Inflammatory macrophage treated with lipopolysaccharide for 4 hours (primary cell): ENCODE measurements at regions not wholly inside any gene's neighbourhood (a gene's known extent, or its start where the extent isn't known, plus 50 kb on each side); places are given as distances from the start of the nearest gene placed in this dataset.

ENCODE experiments used
- DNase-seq: peaks from one replicate; pipeline ENCODE4 v3.0.0-alpha.2; 2020

DNA sequence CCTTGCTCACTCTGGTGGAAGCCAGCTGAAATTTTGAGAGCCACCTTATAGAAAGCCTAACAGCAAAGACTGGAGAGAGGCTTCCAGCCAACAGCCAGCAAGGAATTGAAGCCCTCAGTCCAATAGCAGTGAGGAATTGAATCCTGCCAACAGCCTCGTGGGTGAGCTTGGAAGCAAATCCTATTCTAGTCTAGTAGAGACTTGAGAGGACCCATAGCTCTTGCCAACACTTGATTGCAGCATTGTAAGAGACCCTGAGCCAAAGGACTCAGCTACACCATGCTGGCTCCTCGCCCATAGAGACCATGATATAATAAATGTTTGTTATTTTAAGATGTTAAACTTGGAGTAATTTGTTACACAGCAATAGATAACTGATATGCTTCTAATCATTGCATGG, 403.0 kb upstream of the TNP1 start:
- DNase-seq, result no peak

DNA sequence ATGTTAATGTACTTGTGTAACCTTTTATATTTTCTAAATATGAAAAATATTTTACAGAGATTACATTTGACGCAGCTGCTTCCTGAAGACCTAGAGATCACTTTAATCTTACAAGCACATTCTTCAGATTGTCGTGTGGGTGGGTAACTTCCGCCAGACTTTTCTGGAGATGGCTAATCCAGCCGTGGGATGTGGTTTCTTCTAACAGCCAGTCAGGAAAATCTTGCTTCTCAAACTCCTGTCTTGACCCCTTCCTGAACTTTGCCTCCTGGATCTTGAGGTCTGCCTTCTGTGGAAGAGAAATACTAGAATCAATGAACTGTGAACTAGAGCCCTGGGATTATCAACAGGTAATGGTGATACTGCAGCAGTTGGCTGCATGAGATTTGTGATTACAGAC, 401.6 kb upstream of the TNP1 start:
- DNase-seq, result no peak

DNA sequence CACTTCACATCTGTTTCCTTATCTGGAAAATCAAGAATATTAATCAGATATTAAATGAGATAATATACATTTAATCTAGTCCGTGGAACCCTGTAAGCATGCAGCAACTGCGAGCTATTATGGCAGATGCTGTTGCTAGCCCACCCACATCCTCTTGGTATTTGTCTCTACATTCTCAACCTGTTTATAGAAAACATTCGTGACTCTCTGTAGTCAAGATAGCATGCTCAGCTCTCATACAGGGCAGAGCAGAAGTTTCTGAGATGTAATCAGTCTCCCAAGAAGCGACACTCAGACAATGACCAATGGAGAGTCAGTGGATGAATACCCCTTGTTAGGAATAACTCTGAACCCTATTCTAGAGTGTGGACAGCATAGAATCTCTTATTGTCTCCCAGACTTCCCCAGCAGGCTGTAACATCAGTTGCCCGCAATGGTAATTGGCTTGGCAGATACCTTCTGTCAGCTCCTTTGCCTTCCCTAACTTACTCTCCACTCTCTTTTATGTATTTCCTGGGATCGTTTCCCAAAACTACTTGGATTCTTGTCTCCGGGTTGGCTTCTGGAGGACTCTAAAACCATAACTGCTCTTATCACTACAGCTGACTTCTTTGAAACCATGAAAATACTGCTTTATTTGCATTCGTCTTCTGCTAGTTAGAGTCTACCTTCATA, 400.7 kb upstream of the TNP1 start:
- DNase-seq, result no peak

DNA sequence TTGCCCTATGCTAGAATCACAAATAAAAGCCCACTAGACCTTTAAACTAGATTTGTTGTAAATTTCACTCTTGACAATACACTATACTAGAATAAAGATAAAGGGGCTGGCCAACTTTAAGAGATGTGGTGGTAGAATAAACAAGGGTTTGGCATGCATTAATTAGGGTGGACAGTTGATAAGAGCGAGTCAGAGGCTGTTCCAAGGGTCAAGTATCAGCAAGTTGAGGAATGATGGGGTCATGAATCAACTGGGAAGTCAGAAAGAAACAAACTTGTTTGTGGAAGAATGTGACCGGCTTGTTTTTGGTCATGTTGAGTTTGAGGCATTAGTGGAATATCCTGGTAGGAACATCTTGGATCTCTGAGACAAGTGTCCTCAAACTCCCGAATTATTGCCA, 398.3 kb upstream of the TNP1 start:
- no peak for DNase-seq

DNA sequence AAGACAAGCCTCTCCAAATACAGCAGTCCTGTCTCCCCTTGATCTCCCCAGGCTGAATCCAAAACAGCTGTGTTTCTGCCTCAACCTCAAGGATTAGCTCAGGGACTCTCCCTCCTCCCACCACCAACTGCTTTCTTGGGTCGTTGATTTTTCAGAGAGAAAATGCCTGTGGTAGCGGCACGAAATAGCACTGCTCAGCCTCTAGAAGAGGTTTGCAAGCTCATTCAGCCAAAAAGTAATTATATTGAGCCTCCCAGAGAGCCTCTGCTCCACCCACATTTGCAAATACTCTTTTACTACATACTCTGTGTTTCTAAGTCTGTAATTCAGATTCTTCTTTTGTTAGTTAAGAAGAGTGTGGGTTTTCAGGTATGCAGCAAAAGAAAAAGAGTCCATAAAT, 396.4 kb upstream of the TNP1 start:
- DNase-seq, result no peak

DNA sequence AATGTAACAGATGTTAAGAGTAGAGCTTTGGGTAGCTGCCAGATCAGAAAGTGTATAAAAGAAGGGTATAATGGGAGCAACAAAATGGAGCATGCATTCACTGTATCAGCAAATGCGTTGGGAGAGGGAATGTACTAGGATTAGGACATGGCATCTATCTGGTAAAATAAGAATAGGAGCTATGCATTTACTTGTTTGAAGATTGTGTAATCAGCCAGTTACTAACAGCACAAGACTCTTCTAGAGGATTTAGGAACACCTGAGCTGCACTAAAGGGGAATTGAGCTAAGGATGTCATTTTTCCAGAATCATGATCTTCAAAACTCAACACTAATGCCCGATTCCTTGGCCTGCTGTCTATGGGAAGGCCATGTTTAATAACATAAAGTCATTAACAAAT, 394.2 kb upstream of the TNP1 start:
- DNase-seq, result no peak

DNA sequence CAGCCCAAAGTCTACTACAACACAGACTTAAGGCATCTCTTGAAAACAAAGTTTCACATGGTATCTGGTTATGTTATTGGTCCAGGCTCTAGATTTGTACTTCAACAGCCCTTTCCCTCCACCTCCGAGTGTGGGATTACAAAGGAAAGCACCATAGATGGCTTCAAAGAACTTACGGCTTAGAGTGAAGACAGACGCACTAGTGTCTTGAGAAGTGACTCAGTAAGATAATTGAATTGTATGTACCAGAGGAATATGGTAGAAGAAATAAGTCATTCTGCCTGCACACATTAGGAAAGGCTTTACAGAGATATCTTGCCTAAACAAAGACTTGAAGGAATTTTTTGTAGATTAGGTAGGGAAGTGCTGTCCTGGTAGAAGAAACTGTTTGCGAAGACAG, 392.3 kb upstream of the TNP1 start:
- no peak for DNase-seq

DNA sequence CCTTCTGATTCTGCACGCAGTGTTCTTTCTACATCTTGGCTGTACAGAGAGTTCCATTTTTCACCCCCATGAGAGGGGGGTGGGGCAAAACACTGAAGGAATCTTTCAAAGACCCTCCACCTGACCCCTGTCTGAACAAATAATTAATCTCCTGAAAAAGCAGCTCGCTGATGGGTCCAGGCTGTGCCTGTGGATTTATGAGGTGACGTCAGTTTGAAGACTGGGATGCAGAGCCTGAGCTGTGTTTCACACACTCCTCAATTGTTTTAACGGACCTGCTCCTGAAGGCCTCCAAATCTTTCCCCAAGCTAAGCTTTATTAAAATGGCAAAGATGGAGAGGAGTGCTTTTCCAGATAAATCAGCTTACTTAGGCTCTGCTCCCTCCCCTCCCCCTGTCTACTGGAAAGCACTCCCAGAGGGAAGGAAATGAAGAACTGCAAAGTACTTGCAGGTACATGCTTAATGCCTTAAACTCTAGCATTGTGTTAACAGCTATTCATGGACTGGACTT, 390.2 kb upstream of the TNP1 start:
- no peak for DNase-seq

DNA sequence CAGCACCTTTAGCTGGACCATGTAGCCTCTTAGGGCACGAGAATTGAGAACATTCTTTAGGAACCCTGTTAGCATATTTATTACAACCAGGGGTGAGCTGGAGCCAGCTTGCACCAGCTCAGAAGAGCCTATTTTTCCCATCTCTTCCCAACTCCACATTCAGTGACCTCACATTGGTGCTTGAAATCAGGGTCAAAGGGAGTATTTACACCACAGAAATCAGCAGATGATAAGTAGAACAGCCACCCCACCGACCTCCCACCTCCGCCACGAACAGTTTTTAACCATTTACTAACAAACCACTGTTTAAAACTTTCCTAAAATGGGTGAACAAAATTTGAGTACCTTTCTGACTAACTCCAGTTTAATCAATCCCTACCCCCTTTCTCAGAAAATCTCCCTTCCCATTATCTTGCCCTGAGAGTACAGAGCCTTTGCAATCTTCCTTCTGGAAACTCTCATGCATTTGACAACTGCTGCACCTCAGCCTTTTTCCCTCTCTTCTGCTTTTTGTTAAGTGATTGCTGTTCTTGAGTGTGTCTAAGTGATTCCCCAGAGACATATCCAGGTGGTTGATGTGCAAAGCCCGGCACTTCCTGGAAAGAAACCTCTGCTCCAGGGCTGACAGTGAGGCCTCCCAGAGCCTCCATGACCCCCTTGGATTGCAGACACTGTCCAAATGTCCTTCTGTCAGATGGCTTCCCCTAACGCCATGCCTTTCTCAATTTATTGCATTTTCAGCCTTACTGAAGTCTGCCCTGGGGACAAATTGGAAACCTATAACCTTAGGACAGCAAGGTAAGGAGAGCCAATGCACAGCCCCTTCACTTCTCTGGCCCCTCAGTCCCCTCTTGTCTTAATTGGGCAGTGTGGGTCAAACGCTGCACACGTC, 389.5 kb upstream of the TNP1 start:
- DNase-seq, result no peak

DNA sequence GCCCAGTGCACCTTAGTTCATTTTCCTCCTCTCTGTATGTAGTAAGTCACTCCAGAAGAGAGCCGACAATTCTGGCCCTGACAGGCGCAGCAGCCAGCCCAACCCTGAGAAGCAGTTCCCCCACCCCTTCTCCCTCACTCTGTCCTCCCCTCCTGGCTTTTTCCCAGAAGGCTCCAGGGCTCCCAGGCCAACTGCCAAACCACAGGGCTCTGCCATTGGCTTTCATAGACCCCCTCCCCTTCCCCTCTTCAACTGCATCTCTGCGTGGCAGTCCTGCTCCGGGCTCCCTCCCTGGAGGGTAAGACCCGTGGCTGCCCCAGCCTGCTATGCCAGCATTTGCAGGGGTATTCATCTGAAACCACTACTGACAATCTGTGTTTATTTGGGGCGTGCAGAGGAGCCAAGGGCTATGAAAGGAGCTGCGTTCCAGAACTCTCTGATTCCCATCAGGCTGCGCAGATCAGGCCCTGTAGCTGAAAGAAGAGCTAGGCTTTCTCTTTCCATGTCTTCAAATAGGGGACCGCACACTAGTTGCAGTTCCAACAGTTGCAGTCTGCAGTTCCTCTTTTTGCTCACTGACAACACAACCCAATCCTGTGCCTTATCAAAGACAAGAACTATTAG, 388.6 kb upstream of the TNP1 start:
- peak; percentile 64 for DNase-seq

DNA sequence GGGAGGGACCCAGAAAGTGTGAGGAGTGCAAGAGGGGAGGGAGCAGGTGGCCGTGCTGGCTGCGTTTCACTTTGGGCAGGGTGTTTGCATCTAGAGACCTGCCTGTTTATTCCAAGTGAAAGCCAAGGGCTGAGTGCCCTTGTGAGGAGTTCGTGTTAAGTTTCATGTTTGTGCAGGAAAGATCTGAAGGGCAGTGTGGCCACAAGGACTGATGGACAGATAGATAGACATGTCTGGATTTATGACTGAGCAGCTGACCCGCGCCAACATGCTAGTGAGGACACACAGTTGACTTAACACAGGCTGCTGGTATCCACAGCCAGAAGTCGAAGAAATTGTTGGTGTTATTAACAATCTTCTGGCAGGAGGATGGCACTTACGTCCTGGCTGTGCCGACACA, 387.6 kb upstream of the TNP1 start:
- no peak for DNase-seq

DNA sequence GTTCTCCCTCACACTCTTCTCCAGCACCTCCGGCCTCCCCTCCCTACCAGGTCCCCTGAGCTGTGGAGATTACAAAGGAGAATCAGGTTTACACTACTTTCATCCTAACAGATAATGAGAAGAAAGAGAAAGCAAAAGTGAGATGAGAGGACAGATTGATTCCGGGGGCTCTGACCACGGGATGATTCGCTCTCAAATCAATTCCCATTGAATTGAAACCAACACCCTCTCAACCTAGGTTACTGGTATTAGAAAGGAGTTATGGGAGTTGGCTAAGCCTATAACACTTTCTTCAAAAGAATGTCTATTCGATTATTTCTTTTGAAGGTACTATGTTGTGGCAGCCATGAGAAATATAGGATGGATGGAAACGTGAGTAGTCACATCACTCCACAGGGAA, 386.2 kb upstream of the TNP1 start:
- no peak for DNase-seq

DNA sequence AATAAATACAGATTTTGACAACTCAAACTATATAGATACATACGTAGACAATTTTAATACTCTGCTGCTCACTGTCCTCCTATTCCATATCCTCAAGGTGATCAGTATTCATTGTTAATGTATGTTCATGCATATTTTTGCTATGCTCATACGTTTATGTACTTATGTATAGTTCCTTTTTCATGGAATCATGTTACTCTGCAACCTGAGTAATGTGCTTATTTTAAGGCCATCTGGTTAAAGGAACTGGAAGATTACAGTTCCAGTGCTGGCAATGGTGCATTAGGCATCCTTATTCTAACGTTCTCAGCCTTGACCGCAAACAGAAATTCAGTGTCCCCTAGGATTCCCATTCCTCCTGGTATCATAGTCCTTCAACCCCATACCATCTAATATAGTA, 385.0 kb upstream of the TNP1 start:
- DNase-seq, result no peak

DNA sequence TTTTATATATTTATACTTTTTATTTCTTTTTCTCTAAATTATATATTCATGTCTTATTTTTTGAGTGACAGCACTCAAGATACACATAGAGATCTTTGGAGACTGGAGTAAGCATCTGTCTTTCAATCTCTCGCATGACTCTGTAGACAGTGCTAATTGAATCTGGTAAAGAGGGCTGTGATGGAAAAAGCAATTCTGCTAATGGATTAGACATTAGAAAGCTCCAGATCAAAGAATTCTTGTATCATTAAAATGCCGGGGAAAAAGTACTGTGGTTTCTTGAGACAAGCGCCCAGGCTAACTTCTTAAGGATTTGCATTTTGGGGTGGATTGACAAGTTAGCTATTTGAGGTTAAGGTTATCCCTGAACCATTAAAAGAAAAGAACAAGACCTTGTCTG, 383.1 kb upstream of the TNP1 start:
- no peak for DNase-seq

DNA sequence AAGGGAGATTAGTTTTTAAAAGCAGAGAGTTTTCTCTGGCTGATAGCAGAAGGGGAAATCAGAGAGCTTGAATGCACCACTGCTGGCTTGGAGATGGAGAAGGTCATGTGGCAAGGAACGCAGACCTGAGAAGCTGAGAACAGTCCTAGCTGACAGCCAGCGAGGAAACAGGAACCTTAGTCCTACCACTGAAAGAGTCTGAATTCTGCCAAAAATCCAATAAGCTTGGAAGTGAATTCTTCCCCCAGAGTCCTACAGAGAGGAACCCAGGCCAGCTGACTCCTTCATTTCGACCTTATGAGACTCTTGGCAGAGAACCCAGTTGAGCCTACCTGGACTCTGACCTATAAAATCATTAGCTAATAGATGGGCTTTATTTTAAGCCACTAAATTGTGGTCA, 371.9 kb upstream of the TNP1 start:
- no peak for DNase-seq

DNA sequence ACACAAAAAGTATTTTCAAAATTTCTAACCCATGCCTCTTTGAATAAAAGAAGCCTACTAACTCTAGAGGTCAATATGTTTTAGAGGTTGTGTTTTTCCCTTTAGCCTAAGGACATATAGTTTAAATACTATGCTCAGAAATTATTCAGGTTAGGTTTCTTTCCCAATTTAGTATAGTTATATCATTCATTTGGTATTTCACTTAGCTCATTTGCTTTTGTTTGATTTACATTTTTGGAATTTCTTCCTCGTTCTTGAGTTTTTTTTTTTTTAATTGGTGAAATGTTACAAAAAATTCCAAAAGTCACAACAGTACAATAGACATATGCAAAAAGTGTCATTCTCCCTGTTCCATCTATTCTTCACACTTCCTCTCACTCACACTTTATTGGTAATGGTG, 371.3 kb upstream of the TNP1 start:
- DNase-seq, result no peak

DNA sequence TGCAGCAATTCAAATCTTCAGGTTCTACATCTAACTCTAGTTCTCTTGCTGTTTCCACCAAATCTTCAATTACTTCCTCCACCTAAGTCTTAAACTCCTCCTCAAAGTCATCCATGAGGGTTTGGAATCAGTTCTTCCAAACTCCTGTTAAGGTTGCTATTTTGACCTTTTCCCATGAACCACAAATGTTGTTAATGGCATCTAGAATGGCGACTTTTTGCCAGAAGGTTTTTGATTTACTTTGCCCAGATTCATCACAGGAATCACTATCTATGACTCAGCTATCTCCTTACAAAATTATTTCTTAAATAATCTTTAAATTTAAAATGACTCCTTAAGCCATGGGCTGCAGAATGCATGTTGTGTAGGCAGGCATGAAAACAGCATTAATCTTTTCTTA, 368.9 kb upstream of the TNP1 start:
- DNase-seq, result no peak

DNA sequence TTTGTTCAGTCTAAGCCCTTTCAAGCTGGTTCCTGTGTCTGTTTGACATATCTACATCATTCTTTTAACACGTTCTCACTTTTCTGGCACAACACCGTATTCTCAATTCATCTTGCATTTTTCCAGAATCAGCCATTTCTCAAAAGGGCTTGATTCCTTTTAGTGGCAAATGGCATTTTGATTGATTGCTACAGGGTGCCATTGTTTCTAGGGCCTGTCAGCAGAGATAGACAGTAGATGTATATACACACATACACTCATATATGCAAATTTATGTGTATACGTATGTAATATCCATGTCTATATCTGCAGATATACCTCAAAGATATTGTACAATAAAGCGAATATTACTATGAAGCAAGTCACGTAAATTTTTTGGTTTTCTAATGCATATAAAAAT, 367.9 kb upstream of the TNP1 start:
- no peak for DNase-seq

DNA sequence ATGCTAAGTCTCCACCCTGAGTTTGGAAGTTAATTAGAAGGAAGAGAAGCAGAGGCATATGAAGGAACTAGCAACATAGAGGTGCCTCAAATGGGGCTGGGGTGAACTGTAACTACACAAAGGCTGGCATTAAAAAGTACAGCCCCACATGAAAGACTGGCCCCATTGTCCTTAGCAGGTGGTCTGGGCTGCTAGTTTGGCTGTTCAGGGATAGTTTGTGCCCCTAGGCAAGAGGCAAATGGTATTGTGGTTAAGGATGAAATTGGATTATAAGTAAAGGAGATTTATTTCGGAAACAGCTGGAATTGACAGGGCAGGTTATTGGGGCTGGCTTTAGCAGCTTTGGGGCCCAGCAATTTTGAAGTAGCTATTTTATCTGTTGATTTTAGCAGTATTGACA, 365.7 kb upstream of the TNP1 start:
- no peak for DNase-seq

DNA sequence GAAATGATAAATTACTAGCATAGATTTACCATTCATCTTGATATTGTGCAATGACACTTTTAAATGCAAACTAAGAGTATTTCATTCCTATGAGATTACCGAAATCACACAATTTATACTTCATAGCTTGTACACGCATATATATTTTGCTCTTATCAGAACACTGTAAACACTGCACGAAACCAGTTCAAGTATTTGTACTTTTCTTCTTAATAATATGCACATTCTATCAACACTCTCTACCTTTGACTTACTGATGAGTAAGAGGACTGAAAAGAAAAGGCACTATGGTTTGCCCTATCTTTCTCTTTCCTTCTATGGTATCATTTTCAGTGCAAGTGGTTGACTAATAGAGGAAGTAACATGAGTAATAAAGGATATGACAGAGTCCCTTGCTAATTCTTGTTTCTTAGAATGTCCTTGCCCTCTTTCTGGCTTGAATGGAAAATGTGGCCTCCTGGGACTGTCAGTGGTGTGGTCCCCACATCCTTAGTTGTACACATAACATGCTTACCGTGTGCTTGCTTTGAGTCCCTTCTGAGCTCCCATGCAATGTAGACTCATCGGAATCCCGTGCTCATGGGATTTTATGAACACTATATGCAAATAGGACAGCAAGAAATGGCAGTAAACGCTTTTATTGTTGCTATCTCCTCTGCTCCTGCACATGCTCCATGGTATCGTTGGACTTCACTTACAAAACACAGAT, 363.5 kb upstream of the TNP1 start:
- DNase-seq, result peak; percentile 91

DNA sequence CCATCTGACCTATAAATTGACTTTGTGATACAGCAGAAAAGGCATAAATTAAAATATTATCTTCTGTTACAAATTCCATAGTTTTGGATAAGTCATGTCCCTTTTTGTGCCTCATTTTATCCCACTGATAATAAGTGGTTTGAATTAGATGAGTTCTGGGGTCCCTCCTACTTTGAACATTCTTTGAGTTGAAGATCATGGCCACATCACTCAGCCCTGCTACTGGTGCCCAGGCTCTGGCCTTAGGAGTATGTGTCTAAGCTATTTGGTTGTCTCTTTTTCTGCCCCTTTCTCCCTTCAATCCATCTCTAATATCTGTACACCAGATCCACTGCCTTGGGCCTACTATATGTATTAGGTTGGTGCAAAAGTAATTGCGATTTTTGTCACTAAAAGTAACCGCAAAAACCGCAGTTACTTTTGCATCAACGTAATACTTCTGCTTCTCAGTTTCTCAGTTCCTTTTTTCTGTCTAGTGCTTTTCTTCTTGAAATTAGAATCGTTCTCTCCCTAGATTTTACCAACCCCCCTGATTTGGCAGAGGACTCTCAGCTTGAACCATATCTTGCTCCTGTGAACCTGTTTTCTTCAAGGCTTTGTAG, 362.5 kb upstream of the TNP1 start:
- peak; percentile 89 for DNase-seq

DNA sequence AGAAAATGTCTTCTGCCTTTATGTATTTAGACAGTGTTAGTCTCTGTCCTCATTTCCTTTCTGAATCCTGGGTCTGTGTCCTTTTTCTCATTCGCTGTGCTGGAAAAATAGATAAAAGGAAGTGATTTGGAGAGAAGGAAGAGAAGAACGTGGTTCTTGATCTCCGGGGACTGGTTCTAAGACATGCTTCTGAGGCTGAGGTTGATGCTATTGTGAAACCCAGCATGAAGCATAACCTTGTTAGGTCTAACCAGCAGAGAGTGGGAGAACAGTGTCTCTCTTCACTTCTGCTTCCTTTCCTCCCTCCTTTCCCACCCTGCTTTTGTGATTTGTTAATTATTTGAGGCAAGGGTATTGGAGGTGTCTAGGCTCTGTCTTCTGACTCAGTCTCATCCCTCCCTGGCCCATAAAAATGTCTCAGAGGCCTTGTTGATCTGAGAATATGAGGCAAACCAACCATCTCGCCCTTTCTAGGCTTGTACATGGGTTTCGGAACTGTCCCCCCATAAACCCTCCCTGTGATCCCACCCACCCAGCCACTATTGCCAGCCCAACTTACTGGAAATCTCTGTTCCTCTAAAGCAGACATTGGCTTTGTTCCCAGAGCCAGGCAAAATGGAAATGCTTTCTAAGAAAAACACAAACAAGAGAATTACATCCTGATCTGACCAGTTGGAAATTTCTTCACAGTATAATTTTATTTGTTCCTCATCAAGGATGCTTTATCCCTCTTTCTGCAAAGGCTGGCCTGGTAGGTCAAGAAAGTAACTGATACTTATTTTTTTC, 360.6 kb upstream of the TNP1 start:
- peak; percentile 35 for DNase-seq
